HL-60 (cell line): ENCODE measurements at regions not wholly inside any gene's neighbourhood (a gene's known extent, or its start where the extent isn't known, plus 50 kb on each side); places are given as distances from the start of the nearest gene placed in this dataset.
"Not testable (repeated sequence)": the region's sequence is repeated elsewhere in the genome, so short reads cannot be mapped to it uniquely, and the experiment has no call there.

Experiments
- DNase-seq, 2 experiments: peaks; one replicate each; pipeline ENCODE4 v3.0.0-alpha.2; 2010 to 2020; ENCODE audit warnings: low read depth in 1 of 2, low spot score in 1 of 2
- H3K27ac ChIP-seq: fragments of 250-450 bp; sonication (Bioruptor Pico); replicated peaks from 2 replicates; pipeline ENCODE4 v1.5.1; 2020; ENCODE audit warnings: mild to moderate bottlenecking, moderate library complexity
- H3K27me3 ChIP-seq: fragments of 250-450 bp; sonication (Bioruptor Pico); 2 replicates; pipeline ENCODE4 v1.5.1; 2021; ENCODE audit warnings: mild to moderate bottlenecking, moderate library complexity; ENCODE audit not compliant: insufficient read depth, poor library complexity, severe bottlenecking
- H3K4me3 ChIP-seq: replicated peaks from 2 replicates; pipeline ENCODE4 v1.5.1; 2011; ENCODE audit warnings: mild to moderate bottlenecking, control low read depth, low read length; ENCODE audit not compliant: insufficient read depth
- CTCF ChIP-seq: IDR thresholded peaks from one replicate; pipeline ENCODE4 v1.5.1; 2011; ENCODE audit warnings: low read length, control low read depth, inconsistent platforms; ENCODE audit not compliant: insufficient read depth
- GABPA ChIP-seq: IDR thresholded peaks from 2 replicates; pipeline ENCODE4 v1.6.1; 2012; ENCODE audit warnings: low read depth
- POLR2AphosphoS5 ChIP-seq: IDR thresholded peaks from 2 replicates; pipeline ENCODE4 v1.6.1; 2012; ENCODE audit warnings: low read depth
- REST ChIP-seq: IDR thresholded peaks from 2 replicates; pipeline ENCODE4 v1.6.1; 2012; ENCODE audit warnings: low read depth; ENCODE audit not compliant: insufficient replicate concordance
- SPI1 ChIP-seq: IDR thresholded peaks from 2 replicates; pipeline ENCODE4 v1.6.1; 2012; ENCODE audit warnings: low read depth, mild to moderate bottlenecking, borderline replicate concordance

- Histone ChIP-seq H3K27ac (no peak overlapping the region), H3K4me3 (no peak overlapping the region), H3K27me3 (no peaks in the 10 kb centered on the region)
- TF ChIP-seq GABPA: no peak
- no peak for DNase-seq
Observed at GRCh38 chr5:60055168-60055567, 161.6 kb upstream of the PDE4D start.

- not testable (repeated sequence) for H3K4me3 ChIP-seq, H3K27me3 ChIP-seq, DNase-seq, H3K27ac ChIP-seq
Observed at GRCh38 chr5:60041996-60042664, 148.6 kb upstream of the PDE4D start.

GRCh38 chr5:60041508-60041907 is 148.0 kb upstream of the PDE4D start:
- H3K27me3 ChIP-seq, H3K27ac ChIP-seq, DNase-seq, H3K4me3 ChIP-seq: not testable (repeated sequence)

GRCh38 chr5:60036192-60036938 is 142.8 kb upstream of the PDE4D start:
- DNase-seq: no peak
- H3K27ac ChIP-seq: no peak overlapping the region
- no peaks in the 10 kb centered on the region for H3K27me3 ChIP-seq
- H3K4me3 ChIP-seq: no peak overlapping the region
- no peak for TF ChIP-seq CTCF

- no peak for DNase-seq
- Histone ChIP-seq H3K27ac (no peak overlapping the region), H3K27me3 (no peaks in the 10 kb centered on the region), H3K4me3 (no peak overlapping the region)
- no peak for TF ChIP-seq GABPA
- no peak for TF ChIP-seq SPI1
Observed at GRCh38 chr5:60026161-60026560, 132.6 kb upstream of the PDE4D start.

GRCh38 chr5:60024104-60024503 is 130.6 kb upstream of the PDE4D start:
- H3K27ac ChIP-seq: no peak overlapping the region
- TF ChIP-seq REST: no peak
- TF ChIP-seq CTCF: no peak
- TF ChIP-seq SPI1: no peak
- no peak for TF ChIP-seq GABPA
- TF ChIP-seq POLR2AphosphoS5: no peak
- H3K4me3 ChIP-seq: no peak overlapping the region
- no peaks in the 10 kb centered on the region for H3K27me3 ChIP-seq
- DNase-seq: no peak
